Glutamatergic neuron (in vitro differentiated cells): ENCODE measurements at regions not wholly inside any gene's neighbourhood (a gene's known extent, or its start where the extent isn't known, plus 50 kb on each side); places are given as distances from the start of the nearest gene placed in this dataset.

ENCODE experiments used
- DNase-seq: peaks from one replicate; pipeline ENCODE4 v3.0.0; 2022
- H3K27ac Mint-ChIP-seq: one replicate; pipeline ENCODE4 v1.8.0; 2020; ENCODE audit warnings: mild to moderate bottlenecking, mixed read lengths, inconsistent platforms; ENCODE audit not compliant: unreplicated experiment
- H3K27me3 Mint-ChIP-seq: one replicate; pipeline ENCODE4 v1.8.0; 2020; ENCODE audit warnings: mild to moderate bottlenecking, moderate library complexity, mixed read lengths, inconsistent platforms; ENCODE audit not compliant: unreplicated experiment
- H3K36me3 Mint-ChIP-seq: one replicate; pipeline ENCODE4 v1.8.0; 2020; ENCODE audit warnings: mild to moderate bottlenecking, mixed read lengths, inconsistent platforms; ENCODE audit not compliant: unreplicated experiment
- H3K4me1 Mint-ChIP-seq: one replicate; pipeline ENCODE4 v1.8.0; 2020; ENCODE audit warnings: mild to moderate bottlenecking, low read depth, mixed read lengths, inconsistent platforms; ENCODE audit not compliant: unreplicated experiment
- H3K4me3 Mint-ChIP-seq: one replicate; pipeline ENCODE4 v1.8.0; 2020; ENCODE audit warnings: mild to moderate bottlenecking, mixed read lengths, inconsistent platforms; ENCODE audit not compliant: unreplicated experiment
- H3K9me3 Mint-ChIP-seq: one replicate; pipeline ENCODE4 v1.8.0; 2020; ENCODE audit warnings: mild to moderate bottlenecking, moderate library complexity, mixed read lengths, inconsistent platforms; ENCODE audit not compliant: unreplicated experiment
- CTCF ChIP-seq: fragments of 200-600 bp; sonication (generic); IDR thresholded peaks from one replicate; pipeline ENCODE4 v1.5.0; 2021; ENCODE audit not compliant: partially characterized antibody, unreplicated experiment

GRCh38 chr1:3976821-3977220 lies 76.7 kb upstream of the C1orf174 start:
- no peak overlapping the region for H3K4me3 Mint-ChIP-seq

GRCh38 chr1:3978196-3978989 lies 78.3 kb upstream of the C1orf174 start:
- Mint-ChIP-seq H3K9me3 (peaks cover 15% of the 10 kb centered on the region), H3K27ac (no peak overlapping the region), H3K27me3 (peaks cover 2% of the 10 kb centered on the region), H3K4me3 (no peak overlapping the region), H3K4me1 (no peaks in the 10 kb centered on the region), H3K36me3 (peaks cover 5% of the 10 kb centered on the region)
- no peak for TF ChIP-seq CTCF
- DNase-seq = no peak

More at GRCh38 chr1:3976821-3977220, 76.7 kb upstream of the C1orf174 start:
- no peaks in the 10 kb centered on the region for H3K4me1 Mint-ChIP-seq
- H3K27ac Mint-ChIP-seq = no peak overlapping the region
- H3K36me3 Mint-ChIP-seq = no peaks in the 10 kb centered on the region
- no peak for DNase-seq
- H3K9me3 Mint-ChIP-seq = peaks cover 14% of the 10 kb centered on the region
- no peak for TF ChIP-seq CTCF
- peaks cover 2% of the 10 kb centered on the region for H3K27me3 Mint-ChIP-seq

GRCh38 chr1:3978990-3979325 lies 78.9 kb upstream of the C1orf174 start:
- TF ChIP-seq CTCF = no peak
- H3K36me3 Mint-ChIP-seq = peaks cover 5% of the 10 kb centered on the region
- H3K4me1 Mint-ChIP-seq = no peaks in the 10 kb centered on the region
- H3K9me3 Mint-ChIP-seq = peaks cover 15% of the 10 kb centered on the region
- H3K27me3 Mint-ChIP-seq = peaks cover 2% of the 10 kb centered on the region
- no peak overlapping the region for H3K27ac Mint-ChIP-seq
- no peak overlapping the region for H3K4me3 Mint-ChIP-seq
- DNase-seq = no peak

- peaks cover 15% of the 10 kb centered on the region for H3K9me3 Mint-ChIP-seq
- H3K4me3 Mint-ChIP-seq = no peak overlapping the region
- peaks cover 5% of the 10 kb centered on the region for H3K27me3 Mint-ChIP-seq
- H3K36me3 Mint-ChIP-seq = peaks cover 5% of the 10 kb centered on the region
- TF ChIP-seq CTCF = no peak
- no peak overlapping the region for H3K27ac Mint-ChIP-seq
- no peaks in the 10 kb centered on the region for H3K4me1 Mint-ChIP-seq
- DNase-seq = no peak
These were observed 81.2 kb upstream of the C1orf174 start for GRCh38 chr1:3981261-3981660.

- no peak for TF ChIP-seq CTCF
- H3K4me1 Mint-ChIP-seq = no peaks in the 10 kb centered on the region
- no peak overlapping the region for H3K27ac Mint-ChIP-seq
- peaks cover 12% of the 10 kb centered on the region for H3K9me3 Mint-ChIP-seq
- peaks cover 5% of the 10 kb centered on the region for H3K36me3 Mint-ChIP-seq
- DNase-seq = no peak
- H3K27me3 Mint-ChIP-seq = peaks cover 3% of the 10 kb centered on the region
- H3K4me3 Mint-ChIP-seq = no peak overlapping the region
These were observed 81.9 kb upstream of the C1orf174 start for GRCh38 chr1:3981746-3982505.
